Esophagus muscularis mucosa (tissue), 4 donors: ENCODE measurements at regions not wholly inside any gene's neighbourhood (a gene's known extent, or its start where the extent isn't known, plus 50 kb on each side); places are given as distances from the start of the nearest gene placed in this dataset.

ENCODE experiments used
- DNase-seq: peaks from one replicate; pipeline ENCODE4 v3.0.0-alpha.2; 2017; ENCODE audit errors: extremely low spot score
- H3K27ac ChIP-seq, 4 donors: fragments of 200-600 bp; sonication (generic); replicated peaks in 1 of 4; 1 replicate in 3 of 4; 2 replicates in 1 of 4; pipeline ENCODE4 v1.5.1; 2016 to 2019; ENCODE audit warnings: mild to moderate bottlenecking in 1 of 4
- H3K27me3 ChIP-seq, 4 donors: fragments of 200-600 bp; sonication (generic); one replicate each; pipeline versions ENCODE4 v1.5.1 to v1.6.0; 2016 to 2019
- H3K36me3 ChIP-seq, 4 donors: fragments of 200-600 bp; sonication (generic); one replicate each; pipeline ENCODE4 v1.5.1; 2016 to 2019
- H3K4me1 ChIP-seq, 4 donors: fragments of 200-600 bp; sonication (generic); one replicate each; pipeline ENCODE4 v1.5.1; 2016 to 2019
- H3K4me3 ChIP-seq, 4 donors: fragments of 200-600 bp; sonication (generic); 1 replicate in 2 of 4; 2 replicates in 2 of 4; pipeline ENCODE4 v1.5.1; 2016 to 2019; ENCODE audit warnings: mild to moderate bottlenecking in 4 of 4, moderate library complexity in 1 of 4
- H3K9me3 ChIP-seq, 4 donors: fragments of 200-600 bp; sonication (generic); 1 replicate in 3 of 4; 2 replicates in 1 of 4; pipeline ENCODE4 v1.5.1; 2016 to 2019
- CTCF ChIP-seq, 3 experiments: fragments of 200-600 bp in 2 of 3; fragments of 450-650 bp in 1 of 3; sonication (generic) in 2 of 3; IDR thresholded peaks; one replicate each; pipeline ENCODE4 v1.5.1; 2017 to 2019; ENCODE audit warnings: antibody characterized with exemption in 3 of 3, mild to moderate bottlenecking in 2 of 3, moderate library complexity in 1 of 3
- EP300 ChIP-seq: sonication (generic); formaldehyde crosslinking; IDR thresholded peaks from one replicate; pipeline ENCODE4 v1.6.1; 2017; ENCODE audit warnings: antibody characterized with exemption
- POLR2A ChIP-seq: fragments of 450-650 bp; IDR thresholded peaks from one replicate; pipeline ENCODE4 v1.6.1; 2017; ENCODE audit warnings: antibody characterized with exemption, moderate library complexity, mild to moderate bottlenecking, low read depth
- POLR2AphosphoS5 ChIP-seq, 2 donors: sonication (generic); formaldehyde crosslinking; IDR thresholded peaks; one replicate each; pipeline ENCODE4 v1.6.1; 2017; ENCODE audit warnings: antibody characterized with exemption in 2 of 2
- WGBS: methylation state at CpG from one replicate; pipeline ENCODE4 v1.1.5; 2018; 5-methylcytosine and 5-hydroxymethylcytosine counted together
- intact Hi-C: fragments of 100-400 bp; cut with DNase I; formaldehyde crosslinking; loops from one replicate; pipeline ENCODE4 v1.15.1; 2023

- Histone ChIP-seq H3K36me3 (no peaks in the 10 kb centered on the region), H3K27me3 (no peaks in the 10 kb centered on the region), H3K4me1 (no peaks in the 10 kb centered on the region), H3K9me3 (no peaks in the 10 kb centered on the region), H3K27ac (no peak overlapping the region), H3K4me3 (no peak overlapping the region)
- TF ChIP-seq POLR2AphosphoS5 (IDR thresholded peaks at IDR 0.05) (no peak), CTCF (IDR thresholded peaks at IDR 0.05) (no peak), EP300 (no peak), POLR2A (no peak)
- 96% methylated on average over 14 of the region's 14 CpGs for WGBS
- intact Hi-C loops = no loop called here
- no peak for DNase-seq
These were observed 207.8 kb upstream of the HS6ST1 start for GRCh38 chr2:128526455-128526976.

- Histone ChIP-seq H3K4me3 (no peak overlapping the region), H3K9me3 (no peaks in the 10 kb centered on the region), H3K27ac (no peak overlapping the region), H3K4me1 (no peaks in the 10 kb centered on the region), H3K27me3 (no peaks in the 10 kb centered on the region), H3K36me3 (no peaks in the 10 kb centered on the region)
- DNase-seq = no peak
- intact Hi-C loops = no loop called here
- no peak for TF ChIP-seq EP300
- TF ChIP-seq POLR2AphosphoS5 (IDR thresholded peaks at IDR 0.05) = no peak
- no peak for TF ChIP-seq POLR2A
- WGBS = 93% methylated on average over 5 of the region's 5 CpGs
These were observed 209.5 kb upstream of the HS6ST1 start for GRCh38 chr2:128528133-128528532.

GRCh38 chr2:128530025-128530573 lies 211.4 kb upstream of the HS6ST1 start:
- WGBS = 86% methylated on average over 4 of the region's 4 CpGs
- H3K4me3 ChIP-seq = no peak overlapping the region
- no peaks in the 10 kb centered on the region for H3K9me3 ChIP-seq
- H3K27ac ChIP-seq = no peak overlapping the region
- intact Hi-C loops = no loop called here
- H3K4me1 ChIP-seq = no peaks in the 10 kb centered on the region
- no peaks in the 10 kb centered on the region for H3K36me3 ChIP-seq
- DNase-seq = no peak
- TF ChIP-seq EP300 (no peak), POLR2A (no peak), CTCF (IDR thresholded peaks at IDR 0.05) (no peak), POLR2AphosphoS5 (IDR thresholded peaks at IDR 0.05) (no peak)
- H3K27me3 ChIP-seq = no peaks in the 10 kb centered on the region

- intact Hi-C loops = loop anchor here (2.0 kb wide), 1 partner anchor 211 kb away; no protein-coding TSS in a partner anchor
- TF ChIP-seq EP300 (no peak), CTCF (IDR thresholded peaks at IDR 0.05) (peak; percentile 30 to 46 (median 31)), POLR2AphosphoS5 (IDR thresholded peaks at IDR 0.05) (no peak), POLR2A (no peak)
- DNase-seq = no peak
These were observed 213.2 kb upstream of the HS6ST1 start for GRCh38 chr2:128531856-128532255.

GRCh38 chr2:128533101-128533500 lies 214.4 kb upstream of the HS6ST1 start:
- H3K27me3 ChIP-seq = no peaks in the 10 kb centered on the region
- intact Hi-C loops = loop anchor here (2.0 kb wide), 1 partner anchor 212 kb away; no protein-coding TSS in a partner anchor
- no peak for DNase-seq

More at GRCh38 chr2:128531856-128532255, 213.2 kb upstream of the HS6ST1 start:
- Histone ChIP-seq H3K27ac (no peak overlapping the region), H3K27me3 (no peaks in the 10 kb centered on the region), H3K4me1 (no peaks in the 10 kb centered on the region), H3K36me3 (no peaks in the 10 kb centered on the region), H3K9me3 (no peaks in the 10 kb centered on the region), H3K4me3 (no peak overlapping the region)

More at GRCh38 chr2:128533101-128533500, 214.4 kb upstream of the HS6ST1 start:
- no peaks in the 10 kb centered on the region for H3K36me3 ChIP-seq
- H3K27ac ChIP-seq = no peak overlapping the region
- H3K4me3 ChIP-seq = no peak overlapping the region
- H3K9me3 ChIP-seq = no peaks in the 10 kb centered on the region
- 62% methylated on average over 1 of the region's 1 CpG for WGBS
- no peak for TF ChIP-seq CTCF (IDR thresholded peaks at IDR 0.05)
- no peak for TF ChIP-seq POLR2A
- TF ChIP-seq POLR2AphosphoS5 (IDR thresholded peaks at IDR 0.05) = no peak
- TF ChIP-seq EP300 = no peak
- H3K4me1 ChIP-seq = no peaks in the 10 kb centered on the region
